ENCODE measurements at regions not wholly inside any gene's neighbourhood (a gene's known extent, or its start where the extent isn't known, plus 50 kb on each side); places are given as distances from the start of the nearest gene placed in this dataset.

DNA sequence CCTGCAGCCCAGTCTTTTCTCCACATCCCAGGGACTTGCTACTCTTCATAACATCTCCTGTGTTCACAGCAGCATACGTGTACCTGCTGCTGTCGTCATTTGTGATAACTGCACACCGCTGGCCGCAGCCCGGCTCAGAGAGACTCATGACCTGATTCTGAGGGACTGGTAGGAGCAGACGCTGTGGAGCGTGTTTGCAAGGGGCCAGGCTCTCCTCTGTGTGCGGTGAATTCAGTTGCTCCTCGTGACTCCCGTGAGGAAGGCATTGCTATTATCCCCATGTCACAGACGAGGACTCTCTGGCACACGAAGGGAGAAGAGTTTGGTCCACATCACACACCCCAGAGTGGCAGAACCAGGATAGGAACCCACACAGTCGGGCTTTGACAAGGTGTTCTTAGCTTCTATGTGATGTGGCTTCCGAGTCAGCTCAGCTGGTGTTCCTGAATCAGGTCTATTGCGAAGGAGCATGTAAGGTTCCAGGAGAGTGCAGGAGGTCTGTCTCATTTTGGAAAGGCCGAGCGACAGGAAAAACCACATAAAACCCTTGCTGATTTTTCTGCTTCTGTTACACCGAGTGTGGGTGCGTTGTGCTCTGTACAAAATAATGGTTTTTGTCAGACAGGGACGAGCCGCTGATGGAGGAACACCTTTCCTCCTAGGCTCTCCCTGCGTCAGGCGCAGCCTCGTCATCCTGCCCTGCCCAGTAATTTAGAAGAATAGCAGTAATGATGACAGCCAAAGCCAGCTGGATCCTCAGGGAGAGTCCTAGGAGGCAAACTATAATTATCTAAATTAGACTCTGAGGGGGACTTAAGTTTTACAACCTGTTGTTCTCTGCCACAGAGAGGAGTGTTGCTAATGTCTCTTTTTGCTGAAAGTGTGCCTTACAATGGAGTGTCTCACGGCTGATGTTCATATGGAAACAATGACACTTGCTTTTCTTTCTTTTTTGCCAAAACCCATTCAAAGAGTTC, 157.5 kb upstream of the RGMA start:
- DNase-seq (ENCODE audit: extremely low read depth, low read depth), result no peak
- H3K4me3 ChIP-seq (replicated peaks; ENCODE audit: low read depth, low read length), result no peak overlapping the region
- TF ChIP-seq, protein P1, sequence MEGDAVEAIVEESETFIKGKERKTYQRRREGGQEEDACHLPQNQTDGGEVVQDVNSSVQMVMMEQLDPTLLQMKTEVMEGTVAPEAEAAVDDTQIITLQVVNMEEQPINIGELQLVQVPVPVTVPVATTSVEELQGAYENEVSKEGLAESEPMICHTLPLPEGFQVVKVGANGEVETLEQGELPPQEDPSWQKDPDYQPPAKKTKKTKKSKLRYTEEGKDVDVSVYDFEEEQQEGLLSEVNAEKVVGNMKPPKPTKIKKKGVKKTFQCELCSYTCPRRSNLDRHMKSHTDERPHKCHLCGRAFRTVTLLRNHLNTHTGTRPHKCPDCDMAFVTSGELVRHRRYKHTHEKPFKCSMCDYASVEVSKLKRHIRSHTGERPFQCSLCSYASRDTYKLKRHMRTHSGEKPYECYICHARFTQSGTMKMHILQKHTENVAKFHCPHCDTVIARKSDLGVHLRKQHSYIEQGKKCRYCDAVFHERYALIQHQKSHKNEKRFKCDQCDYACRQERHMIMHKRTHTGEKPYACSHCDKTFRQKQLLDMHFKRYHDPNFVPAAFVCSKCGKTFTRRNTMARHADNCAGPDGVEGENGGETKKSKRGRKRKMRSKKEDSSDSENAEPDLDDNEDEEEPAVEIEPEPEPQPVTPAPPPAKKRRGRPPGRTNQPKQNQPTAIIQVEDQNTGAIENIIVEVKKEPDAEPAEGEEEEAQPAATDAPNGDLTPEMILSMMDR (IDR thresholded peaks at IDR 0.05; ENCODE audit: low read depth, low read length, missing control alignments), result no peak

DNA sequence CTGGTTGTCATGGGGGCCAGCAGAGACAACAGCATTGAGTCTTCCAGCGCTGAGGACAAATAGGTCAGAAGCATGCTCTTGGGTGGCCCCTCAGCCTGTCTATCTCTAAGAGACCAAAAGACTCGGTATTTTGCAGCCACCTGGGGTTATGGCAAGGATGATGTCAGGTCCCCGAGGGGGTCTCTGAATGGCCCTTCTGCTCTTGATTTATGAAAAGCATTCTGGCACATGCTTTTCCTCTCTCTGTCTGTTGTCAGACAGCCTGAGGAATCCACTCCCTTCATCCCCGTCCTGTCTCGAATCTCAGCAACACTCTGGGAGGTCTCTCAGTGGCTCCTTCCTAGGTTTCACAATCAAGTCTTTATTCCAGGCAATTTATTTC, 156.6 kb upstream of the RGMA start:
- DNase-seq (ENCODE audit: extremely low read depth, low read depth), result no peak
- H3K4me3 ChIP-seq (replicated peaks; ENCODE audit: low read depth, low read length), result no peak overlapping the region
- TF ChIP-seq, protein P1 (IDR thresholded peaks at IDR 0.05; ENCODE audit: low read depth, low read length, missing control alignments), result no peak

DNA sequence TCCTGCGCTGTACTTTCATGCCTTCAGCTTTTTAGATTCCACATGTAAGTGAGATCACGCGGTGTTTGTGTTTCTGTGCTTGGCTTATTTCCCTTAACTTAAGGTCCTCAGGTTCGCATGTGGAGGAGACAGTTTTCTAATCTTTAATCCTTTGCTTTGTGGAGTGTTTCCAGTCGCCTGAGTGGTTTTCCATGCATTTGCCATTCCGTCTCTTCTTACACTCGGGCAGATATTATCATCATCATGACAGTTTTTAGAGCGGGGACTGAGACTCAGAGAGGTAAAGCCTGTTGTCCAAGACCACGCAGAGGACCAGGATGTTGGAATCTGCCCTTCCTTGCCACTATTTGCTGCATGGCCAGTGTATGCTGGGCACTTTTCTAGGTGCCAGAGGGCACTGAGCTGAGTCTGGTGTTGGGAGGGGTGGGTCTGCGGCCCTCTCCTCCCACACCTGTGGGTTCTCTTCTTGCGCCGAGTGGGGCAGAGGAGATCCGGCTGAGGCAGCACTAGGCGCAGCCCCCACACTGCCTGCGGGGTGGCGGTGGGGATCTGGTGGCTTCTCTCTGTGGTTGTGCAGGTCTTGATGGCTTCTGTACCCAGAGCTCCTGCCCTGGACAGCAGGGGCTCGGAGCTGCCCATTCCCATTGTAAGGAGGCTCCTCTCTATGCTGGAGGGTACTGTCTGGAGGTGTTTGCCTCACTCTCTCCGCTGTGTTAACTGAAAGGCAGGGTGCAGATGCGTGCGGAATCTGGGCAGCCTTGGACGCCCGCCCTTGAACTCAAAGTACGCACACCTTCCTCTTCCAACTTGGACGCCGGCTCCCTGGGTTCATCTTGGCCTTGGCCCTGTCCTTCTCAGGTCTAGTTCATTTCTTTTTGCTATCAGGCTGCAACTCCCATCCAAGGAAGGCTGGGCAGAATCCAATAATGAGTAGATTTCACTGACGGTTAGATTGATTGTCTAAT, 156.0 kb upstream of the RGMA start:
- TF ChIP-seq, protein P1 (IDR thresholded peaks at IDR 0.05; ENCODE audit: low read depth, low read length, missing control alignments), result no peak
- H3K4me3 ChIP-seq (replicated peaks; ENCODE audit: low read depth, low read length), result no peak overlapping the region
- DNase-seq (ENCODE audit: extremely low read depth, low read depth), result no peak

DNA sequence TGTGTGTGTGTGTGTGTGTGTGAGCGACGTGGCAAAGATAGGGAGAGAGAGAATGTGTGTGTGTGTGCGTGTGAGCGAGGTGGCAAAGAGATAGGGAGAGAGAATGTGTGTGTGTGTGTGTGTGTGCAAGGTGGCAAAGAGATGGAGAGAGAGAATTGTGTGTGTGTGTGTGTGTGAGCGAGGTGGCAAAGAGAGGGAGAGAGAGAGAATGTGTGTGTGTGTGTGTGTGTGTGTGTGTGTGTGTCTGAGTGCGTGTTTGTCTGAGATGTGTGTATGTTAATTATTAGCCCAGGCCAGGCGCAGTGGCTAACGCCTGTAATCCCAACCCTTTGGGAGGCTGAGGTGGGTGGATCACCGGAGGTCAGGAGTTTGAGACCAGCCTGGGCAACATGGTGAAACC, 154.6 kb upstream of the RGMA start:
- TF ChIP-seq, protein P1 (IDR thresholded peaks at IDR 0.05; ENCODE audit: low read depth, low read length, missing control alignments), result no peak
- H3K4me3 ChIP-seq (replicated peaks; ENCODE audit: low read depth, low read length), result no peak overlapping the region
- DNase-seq (ENCODE audit: extremely low read depth, low read depth), result no peak

DNA sequence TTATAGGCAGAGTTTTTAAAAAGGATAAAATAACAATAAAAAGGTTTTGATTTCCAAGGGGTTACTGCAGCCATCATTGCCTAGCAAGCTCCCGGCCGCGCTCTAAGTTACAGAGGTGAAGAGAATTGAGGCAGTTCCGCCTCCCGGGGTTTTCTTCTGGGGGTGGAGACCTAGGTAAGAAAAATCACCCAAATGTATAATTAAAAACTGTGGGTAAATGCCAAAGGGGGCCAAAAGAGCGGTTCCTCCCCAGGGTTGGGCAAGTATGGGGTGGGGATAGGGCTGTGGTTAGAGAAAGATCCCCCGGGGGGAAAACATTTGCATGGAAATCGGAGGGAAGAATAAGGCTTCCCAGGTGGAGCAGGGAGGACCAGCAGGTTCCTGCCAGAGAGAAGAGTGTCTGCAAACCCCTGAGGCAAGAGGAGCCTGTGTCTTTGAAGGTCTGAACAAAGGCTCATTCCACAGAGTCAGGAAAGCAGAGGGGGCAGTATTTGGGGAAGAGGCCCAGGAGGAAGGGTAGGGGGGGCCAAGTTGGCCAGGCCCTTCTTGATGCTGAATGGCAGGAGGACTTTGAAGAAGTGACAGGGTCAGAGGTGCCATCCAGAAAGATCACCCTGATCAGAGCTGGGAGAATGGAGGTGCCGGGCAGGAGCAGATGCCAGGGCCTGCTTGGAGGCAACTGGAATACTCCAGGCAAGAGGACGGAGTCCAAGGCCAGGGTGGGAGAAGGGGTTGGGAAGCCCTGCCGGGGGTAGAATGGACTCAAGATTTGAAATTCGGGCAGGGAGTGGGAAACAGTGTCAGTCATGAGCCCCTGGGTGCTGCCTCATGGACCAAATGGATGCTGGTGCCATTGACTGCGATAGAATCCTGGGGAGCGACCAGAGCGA, 152.9 kb upstream of the RGMA start:
- TF ChIP-seq, protein P1 (IDR thresholded peaks at IDR 0.05; ENCODE audit: low read depth, low read length, missing control alignments), result no peak
- H3K4me3 ChIP-seq (replicated peaks; ENCODE audit: low read depth, low read length), result no peak overlapping the region
- DNase-seq (ENCODE audit: extremely low read depth, low read depth), result no peak

DNA sequence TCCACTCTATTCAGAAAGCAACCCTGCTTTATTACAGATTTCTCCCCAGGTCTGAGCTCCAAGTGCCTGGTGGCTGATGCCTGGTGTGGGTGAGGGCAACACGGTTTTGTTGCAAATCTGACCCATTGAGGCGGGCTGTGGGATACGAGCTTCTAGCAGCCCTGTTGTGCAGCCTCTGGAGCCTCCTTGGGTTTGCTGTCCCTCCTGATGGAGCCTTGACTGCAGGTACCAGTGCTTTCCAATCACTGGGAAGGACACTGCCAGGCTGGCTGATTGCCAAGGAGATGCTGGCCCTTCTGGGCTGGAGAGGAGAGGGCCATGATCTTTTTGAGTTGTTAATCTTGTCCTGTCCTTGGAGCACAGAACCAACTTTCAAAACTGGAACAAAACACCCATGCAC, 151.0 kb upstream of the RGMA start:
- TF ChIP-seq, protein P1 (IDR thresholded peaks at IDR 0.05; ENCODE audit: low read depth, low read length, missing control alignments), result no peak
- H3K4me3 ChIP-seq (replicated peaks; ENCODE audit: low read depth, low read length), result no peak overlapping the region
- no peak for DNase-seq (ENCODE audit: extremely low read depth, low read depth)
